Inflammatory macrophage treated with lipopolysaccharide for 4 hours (primary cell): ENCODE measurements at regions not wholly inside any gene's neighbourhood (a gene's known extent, or its start where the extent isn't known, plus 50 kb on each side); places are given as distances from the start of the nearest gene placed in this dataset.

Source experiments
- DNase-seq: peaks from one replicate; pipeline ENCODE4 v3.0.0-alpha.2; 2020

DNA sequence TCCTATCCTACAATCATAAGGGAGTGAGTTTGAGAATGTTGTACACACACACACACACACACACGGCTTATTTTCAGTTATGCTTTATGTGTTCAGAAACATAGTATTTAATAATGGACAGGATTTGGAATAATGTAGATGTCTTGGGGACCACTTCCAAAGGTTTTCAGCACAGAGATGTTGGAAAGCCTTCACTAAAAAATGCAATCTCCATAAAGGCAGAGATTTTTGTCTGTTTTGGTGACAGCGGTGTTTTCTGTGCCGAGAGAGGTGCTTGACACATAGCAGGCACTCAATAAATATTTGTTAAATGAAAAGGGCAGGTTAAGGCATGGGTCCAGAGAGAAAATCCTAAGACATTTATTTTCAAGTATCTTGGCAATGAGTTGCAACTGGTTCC is 428.2 kb upstream of the RGMA start:
- no peak for DNase-seq

DNA sequence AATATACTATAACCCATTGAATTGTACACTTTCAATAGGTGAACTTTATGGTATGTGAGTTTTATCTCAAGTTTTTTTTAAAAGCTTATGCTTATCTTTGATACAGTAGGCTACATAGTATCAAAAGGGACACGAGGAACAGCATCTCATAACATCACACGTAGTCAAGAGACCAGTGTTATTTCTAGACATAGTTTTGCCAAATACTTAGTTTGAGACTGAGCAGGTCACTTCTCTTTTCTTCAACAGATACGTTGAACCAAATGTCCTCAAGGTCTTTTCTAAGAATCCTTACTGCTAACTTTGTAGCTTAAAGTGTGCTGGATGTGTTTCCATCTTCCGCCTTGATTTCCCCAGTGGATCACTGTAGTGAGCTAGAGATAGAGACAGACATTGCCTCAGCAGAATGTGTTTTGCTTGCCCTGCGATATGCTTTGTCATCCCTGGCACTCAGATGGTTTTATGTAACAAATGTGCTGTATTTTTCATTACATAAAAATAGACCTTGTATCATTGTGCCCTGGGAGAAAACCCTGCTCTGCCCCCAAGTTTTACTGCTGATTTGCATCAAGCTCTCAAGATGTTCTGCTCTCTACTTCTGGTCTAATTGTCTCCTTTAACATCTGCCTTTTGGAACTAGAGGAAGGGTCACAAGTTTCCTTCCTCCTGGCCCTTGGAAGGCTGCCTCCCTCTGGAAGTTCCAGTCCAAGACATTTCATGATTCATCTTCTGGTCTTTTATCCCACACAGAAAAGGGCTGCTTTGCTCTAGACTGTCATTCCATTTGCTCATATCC is 426.4 kb upstream of the RGMA start:
- DNase-seq: no peak

DNA sequence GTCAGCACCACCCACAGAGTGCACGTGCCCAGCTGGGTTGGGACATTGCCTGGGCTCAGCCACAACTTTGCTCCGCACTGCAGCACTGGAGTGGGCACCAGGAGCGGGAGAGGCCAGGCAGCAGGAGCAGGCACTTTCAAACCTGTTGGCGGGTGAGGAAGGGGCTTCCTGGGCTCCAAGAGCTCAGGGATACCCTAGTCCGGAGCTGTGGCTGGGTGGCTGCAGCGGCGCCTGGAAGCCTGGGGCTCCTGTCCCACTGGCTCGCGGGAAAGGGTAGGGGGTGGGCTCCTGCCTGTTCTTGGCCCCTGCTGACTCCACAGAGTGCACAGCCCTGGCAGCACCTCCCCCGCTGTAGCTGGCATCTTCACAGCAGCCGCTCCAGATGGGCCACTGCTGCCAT is 417.6 kb upstream of the RGMA start:
- no peak for DNase-seq

DNA sequence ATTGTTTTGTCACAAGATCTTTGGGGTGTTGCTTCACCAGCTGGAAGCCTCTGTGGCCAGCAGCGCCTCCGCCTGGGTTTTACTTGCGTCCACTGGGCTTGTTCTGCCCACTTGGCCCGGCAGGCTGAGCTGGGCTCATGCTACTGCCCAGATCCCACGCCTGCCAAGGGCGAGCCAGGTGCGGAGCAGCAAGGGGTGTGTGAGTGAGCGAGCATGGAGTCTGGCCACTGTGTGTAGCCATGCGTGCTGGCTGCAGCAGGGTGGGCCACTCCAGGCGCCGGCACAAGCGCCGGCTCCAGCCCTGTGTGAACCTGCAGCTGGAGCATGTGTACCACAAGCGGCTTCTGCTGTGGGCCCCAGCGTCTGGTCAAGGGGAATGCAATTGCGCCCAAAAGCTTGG is 416.5 kb upstream of the RGMA start:
- DNase-seq: no peak

DNA sequence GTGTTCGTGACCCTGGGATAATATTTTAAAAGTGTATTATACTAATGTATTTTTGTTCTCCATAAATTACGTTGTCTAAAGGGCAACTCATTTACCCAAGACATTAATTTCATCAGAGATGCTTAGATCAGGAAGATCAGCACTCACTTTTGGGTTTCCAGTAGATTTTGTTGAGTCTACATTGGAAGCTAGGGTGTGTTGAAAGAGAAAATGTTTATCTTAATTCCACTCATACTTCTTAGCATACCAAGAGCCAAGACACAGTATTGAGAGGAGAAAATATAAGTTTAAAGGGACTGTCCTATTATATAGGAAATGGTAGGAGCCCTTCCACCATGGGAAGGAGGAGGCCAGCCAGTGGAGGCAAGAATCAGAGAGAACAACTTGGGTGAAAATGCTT is 412.9 kb upstream of the RGMA start:
- DNase-seq: no peak

DNA sequence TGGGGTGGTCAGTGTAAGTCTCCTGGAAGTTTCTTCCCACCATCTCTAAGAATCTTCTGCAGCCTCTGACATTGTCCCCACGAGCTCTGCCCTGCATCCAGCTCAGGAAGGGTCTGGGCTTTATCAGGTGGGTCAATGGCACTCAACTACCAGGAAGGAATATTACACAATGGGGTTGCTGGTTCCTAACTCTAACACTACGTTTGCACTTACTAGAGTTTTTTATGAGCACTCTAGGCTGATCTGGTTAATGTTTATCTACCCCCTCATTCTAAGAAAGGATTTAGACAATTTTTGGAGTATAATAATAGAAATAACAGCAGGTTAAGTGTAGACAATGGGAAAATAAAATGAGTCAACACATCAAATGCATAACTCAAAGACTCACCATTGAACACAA is 411.1 kb upstream of the RGMA start:
- no peak for DNase-seq

DNA sequence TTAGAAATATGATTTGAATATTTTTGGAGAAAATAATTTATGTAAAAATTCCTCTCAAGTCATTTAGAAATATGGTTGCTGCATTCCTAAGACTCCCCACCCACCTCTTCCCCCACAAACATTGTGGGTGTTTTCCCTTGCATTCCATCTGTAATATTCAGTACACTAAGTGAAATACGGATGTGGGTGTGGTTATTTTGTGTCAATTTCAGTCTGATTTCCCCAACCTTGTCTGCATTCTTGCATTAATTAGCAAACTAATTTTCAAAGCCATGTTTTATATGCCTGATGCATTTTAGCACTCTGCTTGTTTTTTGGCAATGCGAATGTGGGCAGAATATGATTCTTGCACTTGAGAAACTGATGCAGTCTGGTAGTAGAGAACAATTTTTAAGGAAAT is 408.3 kb upstream of the RGMA start:
- DNase-seq: no peak

DNA sequence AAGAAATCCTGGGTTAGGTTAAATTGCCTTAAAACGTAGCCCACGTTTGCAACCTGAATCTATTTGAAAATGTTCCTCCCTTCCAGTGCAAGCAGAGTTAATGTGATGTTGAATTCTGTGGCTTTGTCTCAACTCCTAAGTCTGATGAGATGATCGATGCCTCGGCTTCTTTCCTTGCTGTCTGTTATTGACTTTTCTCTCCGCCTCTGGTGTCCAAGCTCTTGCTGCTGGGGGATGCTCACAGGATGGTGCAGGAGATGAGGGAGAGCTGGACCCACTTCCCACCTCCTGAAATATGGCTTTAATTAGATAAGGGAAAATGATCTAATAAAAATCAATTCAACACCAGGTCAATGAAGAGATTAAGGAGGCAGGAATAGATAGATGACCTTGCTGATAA is 407.9 kb upstream of the RGMA start:
- no peak for DNase-seq

DNA sequence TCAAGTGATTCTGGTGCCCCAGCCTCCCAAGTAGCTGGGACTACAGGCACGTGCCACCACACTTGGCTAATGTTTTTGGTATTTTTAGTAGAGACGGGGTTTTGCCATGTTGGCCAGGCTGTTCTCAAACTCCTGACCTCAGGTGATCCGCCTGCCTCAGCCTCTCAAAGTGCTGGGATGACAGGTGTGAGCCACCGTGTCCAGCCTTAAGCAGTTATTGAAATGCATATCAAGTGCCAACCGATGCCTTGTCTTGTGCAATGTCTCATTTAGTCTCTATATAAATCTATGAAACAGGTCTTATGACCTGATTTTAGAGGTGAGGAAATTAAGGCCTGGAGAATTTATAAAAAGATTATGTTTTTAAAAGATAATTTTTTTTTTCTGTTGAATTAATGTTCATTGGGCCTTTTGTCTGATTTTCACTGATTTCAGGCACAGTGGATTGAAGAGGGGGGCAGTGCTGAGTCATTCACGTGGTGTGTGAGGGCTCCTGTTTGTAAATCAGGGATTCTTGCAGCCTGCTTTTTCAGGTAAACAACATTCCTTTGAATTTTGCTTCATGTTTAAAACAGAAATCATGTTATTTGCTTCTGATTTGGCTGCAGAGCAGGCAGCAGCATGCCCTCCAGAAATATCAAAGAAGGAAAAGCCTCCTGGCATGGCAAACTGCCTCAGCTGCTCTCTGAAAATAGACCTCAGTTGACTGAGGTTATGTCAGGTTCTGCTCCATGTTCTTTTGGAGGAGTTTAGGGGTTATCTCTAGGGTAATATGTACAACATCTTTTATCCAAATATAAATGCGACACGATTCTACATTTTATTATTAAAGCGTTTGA is 407.0 kb upstream of the RGMA start:
- no peak for DNase-seq

DNA sequence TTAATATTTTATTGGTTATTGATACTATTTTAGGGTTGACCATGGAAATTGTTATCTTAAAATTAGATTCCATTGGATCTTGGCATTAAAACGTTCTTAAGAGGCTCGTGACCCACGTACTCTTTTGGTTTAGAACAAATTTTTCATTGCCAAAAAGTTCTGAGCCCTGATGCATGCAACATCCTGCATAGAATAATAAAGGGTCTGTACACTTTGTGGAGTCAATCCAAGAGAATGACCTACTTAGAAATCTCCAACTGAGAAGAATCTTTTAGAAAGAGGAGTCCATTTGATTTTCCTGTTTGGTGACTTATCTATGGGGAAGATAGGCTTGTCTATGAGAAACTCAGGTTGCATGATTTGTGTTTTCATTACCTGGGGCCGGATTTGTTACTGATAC is 404.2 kb upstream of the RGMA start:
- no peak for DNase-seq

DNA sequence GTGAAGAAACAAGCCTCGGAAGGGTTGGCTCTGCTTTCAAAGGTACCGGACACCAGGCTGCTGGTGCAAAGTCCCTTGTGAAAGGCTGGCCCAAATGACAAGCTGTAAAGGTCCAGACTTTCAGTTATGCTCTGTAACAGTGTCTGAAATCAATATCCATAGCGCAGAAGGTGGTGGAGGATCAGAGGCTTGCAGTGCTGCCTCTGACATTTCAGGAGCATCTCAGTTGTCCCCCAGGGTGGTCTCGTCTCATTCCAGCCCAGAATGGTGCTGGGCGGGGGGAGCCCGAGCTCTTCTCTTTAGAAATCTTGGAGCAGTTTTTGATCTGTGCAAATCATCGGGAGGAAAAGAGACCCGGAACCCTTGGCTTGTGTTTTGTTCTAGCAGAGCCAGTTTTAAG is 402.3 kb upstream of the RGMA start:
- DNase-seq: no peak

DNA sequence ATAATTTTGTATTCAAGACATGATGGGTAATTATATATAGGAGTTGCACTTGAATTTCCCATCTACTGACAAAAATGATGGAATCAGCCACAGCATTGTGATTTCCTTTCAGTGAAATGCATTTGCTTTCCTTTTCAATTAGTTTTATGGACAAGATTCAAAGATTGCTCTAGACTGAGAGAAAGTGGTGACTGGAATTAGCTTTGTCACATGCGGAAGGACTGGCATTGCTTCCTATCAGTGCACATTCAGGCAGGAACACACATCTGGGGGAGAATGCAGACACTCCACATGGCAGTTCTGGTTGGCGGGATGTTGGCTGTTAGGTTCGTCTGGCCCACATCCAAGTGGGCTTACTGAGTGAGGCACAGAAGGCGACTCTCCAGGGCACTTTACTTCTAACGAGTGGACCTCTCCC is 399.3 kb upstream of the RGMA start:
- DNase-seq: no peak

DNA sequence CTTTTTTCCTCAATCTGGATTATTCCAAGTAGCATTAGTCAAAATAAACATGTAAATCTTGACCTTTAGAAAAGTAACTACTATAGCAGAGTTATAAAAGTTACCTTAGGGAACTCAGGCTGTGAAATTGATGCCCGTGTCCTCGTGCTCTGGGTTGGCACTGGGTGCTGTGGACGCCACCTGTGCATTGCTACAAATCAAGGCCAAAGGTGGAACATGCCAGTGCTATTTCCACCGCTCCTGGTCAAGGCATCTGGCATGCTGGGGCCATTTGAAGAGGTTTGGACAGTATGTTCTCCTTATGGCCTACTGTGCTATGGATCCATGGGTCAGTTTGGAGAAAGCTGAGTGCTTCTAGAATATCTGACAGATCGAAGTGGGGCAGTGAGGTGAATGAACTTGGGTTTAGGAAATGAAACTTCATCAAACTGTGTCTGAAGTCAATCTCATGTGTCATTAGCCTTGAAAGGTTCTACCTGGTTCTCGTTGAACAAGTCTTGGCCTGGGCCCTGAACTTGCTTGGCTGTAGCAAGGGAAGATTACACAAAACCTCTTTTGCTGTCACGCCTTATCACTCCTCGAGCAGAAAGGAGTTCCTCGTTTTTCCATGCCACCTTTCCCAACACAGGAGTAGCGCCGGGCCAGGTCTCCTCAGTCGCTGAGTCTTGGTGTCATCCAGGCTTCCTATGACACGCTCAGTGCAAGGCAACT is 397.6 kb upstream of the RGMA start:
- no peak for DNase-seq

DNA sequence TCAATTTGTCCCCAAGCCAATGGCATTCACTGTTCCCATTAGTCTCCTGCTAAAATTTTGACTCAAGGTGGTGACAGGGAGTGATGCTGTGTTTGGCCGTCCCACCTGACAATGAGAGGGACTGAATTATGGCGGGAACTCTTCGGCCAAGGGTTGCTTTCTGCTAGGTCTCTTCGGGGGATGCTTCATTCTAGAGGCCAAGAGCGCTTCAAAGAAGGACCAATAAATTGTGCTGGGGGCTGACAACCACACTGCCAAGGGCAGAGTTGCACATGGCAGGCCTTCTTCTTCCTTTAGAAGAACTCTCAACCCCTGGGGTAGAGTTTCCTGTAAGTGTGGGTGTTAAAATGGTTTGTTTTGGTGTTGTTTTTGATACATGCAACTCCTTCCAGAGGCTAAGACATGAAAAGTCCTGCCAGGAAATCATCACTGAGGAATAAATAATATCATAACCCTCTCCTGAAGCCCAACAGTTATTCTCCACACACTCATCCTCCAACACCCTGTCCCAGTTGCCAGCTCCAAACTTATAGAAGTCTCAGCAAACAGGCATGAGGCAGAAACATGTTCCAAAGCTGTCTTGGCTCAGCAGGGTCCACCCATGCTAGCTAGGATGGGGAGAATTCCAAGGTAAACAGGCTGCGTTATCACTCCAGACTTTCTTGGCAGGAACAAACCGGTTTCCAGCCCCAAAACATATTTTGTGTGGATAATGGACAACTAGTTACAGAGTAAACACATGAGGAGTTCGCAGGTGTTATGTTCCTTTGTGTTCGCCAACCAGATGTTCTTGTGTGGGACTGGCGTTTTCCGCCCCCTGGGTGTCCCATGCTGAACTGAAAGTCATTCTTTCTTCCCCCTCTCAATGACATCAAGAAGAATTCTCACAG is 396.7 kb upstream of the RGMA start:
- no peak for DNase-seq

DNA sequence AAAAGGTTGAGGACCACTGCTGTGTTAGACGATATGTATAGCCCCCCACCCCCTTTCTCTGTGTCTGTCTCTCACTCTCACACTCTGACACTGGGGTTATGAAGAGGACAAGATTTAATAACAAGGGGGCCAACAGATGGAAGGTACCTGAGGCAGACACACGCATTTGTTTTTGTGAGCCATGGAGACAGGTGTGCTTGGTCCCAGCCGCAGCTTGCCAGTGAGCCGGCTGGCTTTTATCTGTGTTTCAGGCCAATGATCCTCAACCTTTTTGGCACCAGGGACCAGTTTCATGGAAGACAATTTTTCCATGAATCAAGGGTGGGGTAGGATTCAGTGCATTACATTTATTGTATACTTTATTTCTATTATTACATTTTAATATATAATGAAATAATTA is 394.9 kb upstream of the RGMA start:
- no peak for DNase-seq

DNA sequence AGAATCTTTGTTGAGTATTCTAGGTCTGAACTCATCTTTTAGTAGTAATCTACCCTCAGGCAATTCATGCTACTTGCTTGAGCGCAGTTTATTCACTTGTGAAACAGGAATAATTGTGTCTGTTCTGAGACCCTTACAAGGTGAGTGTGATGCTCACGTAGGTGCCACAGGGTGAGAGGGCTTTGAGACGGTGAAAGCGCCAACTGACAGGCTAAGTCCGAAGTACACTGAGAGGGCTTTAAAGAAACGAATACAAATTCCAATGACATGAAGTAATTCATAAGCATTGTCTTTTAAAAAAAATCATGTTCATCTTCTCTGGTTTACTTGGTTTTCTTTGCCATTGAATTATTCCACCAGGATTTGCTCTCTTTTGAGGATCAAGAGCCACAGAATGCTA is 393.7 kb upstream of the RGMA start:
- DNase-seq: no peak

DNA sequence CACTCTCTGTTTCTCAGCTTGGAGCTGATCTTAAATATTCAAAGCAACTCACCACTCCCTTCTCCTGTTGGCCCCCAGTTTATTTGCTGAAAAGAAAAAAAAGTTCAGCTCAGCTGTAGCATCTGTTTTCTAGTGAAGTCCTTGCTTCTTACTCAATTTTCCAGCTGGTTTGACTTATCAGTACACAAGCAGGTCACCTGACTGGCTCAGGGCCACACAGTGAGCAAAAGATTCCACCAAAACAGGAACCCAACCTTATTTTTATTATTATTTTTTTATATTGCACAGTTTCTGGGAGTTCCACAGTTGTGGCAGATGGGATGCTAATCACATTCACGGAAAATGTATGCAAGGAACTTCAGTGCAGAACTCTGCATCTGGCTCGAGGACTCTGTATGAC is 390.7 kb upstream of the RGMA start:
- DNase-seq: no peak

DNA sequence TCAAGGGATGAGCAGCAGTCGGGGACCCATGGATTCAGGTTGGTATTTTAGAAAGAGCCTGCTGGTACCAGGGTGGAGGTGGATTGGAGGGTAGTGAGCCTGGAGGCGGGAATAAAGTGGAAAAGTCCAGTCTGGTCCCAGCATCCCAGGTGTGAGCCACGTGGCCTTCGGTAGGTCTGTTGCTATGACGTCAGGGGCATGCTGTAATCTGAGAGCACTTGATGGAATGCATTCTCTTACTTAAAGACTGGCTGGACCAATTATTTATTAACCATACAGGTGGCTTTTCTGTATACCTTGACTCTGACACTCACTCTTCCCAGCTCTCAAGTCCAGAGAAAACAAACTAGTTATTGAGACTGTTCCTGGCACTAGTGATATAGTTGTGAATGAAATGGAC is 389.9 kb upstream of the RGMA start:
- no peak for DNase-seq

DNA sequence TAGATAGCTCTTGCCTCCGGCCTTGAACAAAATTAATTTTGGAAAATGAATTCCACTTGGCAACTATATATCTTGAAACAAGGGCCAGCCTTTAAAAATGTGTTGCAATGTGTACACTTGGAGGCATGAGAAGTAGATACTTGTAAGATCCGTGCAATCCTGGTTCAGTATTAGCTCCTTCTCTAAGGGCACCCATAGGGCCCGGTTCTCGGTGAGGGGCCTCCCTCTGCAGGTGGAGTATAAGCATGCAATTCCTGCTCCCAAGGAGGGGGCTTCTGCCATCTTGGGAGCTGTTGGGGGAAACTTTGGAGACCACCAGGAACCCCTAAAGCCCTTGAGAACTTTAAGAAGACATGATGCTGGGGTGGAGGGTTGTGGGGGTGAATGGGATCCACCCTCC is 388.7 kb upstream of the RGMA start:
- DNase-seq: no peak

DNA sequence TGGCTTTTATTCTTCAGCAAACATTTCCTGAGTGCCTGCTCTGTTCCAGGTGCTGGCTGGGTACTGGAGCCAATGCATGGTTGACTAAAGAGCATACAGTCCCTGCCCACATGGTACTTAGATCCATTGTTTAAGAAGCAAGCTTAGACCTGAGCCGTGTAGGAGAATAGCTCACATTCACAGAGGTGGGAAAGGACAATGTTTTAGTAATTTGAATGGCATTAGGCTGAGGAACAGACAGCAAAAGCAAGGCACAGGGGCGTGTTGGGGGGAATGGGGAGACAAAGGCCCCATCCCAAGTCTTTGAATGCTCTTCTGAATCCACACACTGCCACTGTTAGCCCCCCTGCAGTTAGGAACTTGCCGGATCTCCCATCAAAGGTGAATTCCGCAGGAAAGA is 388.2 kb upstream of the RGMA start:
- DNase-seq: no peak

DNA sequence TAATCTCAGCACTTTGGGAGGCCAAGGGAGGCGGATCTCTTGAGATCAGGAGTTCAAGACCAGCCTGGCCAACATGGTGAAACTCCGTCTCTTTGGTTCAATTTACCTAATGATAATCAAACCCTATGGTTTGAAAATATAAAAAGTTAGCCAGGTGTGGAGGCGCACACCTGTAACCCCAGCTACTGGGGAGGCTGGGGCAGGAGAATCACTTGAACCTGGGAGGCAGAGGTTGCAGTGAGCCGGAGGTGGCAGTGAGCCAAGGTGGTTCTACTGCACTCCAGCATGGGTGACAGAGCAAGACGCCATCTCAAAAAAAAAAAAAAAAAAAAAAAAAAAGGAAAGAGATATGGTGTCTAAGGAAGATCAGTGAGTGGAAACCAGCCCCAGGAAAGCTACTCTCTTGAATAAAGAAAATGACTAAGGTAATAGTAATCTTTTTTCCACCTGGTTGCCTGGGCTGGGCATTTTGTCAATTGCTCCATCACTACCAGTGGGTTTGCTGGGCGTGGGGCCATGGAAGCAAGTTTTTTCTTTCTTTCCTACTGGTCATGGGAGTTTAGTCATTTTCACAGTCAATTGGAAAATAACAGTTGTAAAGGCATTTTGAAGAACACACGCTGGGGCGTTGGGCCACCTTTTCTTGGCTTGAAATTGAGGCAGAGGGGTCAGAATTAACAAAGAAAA is 387.6 kb upstream of the RGMA start:
- no peak for DNase-seq

DNA sequence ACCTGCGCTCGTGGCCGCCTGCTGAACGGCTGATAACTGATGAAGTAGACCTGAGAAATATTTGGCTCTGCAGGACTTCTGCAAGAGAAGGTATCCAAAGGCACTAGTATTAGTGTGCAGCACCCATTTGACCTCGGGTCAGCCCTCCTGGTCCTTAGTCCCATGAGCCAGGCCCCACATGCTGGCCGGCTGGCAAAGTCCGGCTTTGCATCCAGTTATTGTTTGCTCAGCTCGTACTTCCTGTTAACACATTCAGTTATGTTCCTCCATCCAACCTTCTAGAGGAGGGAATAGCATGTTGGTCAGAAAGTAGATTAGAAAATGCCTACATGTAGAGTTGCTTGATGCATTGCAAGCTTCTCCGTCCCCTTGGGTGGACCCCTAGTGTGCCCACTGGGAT is 385.7 kb upstream of the RGMA start:
- no peak for DNase-seq
